ENCODE measurements at regions not wholly inside any gene's neighbourhood (a gene's known extent, or its start where the extent isn't known, plus 50 kb on each side); places are given as distances from the start of the nearest gene placed in this dataset.
"Not testable (repeated sequence)": the region's sequence is repeated elsewhere in the genome, so short reads cannot be mapped to it uniquely, and the experiment has no call there.

- no peak for DNase-seq
Observed at GRCh38 chr5:2888520-2889060, 137.1 kb upstream of the IRX2 start.

GRCh38 chr5:2887481-2888348 is 136.2 kb upstream of the IRX2 start:
- DNase-seq = no peak

- DNase-seq = no peak
Observed at GRCh38 chr5:2886531-2886930, 135.1 kb upstream of the IRX2 start.

- DNase-seq = no peak
Observed at GRCh38 chr5:2883771-2884170, 132.3 kb upstream of the IRX2 start.

- DNase-seq = no peak
Observed at GRCh38 chr5:2879701-2880100, 128.2 kb upstream of the IRX2 start.

- no peak for DNase-seq
Observed at GRCh38 chr5:2877522-2877921, 126.0 kb upstream of the IRX2 start.

- no peak for DNase-seq
Observed at GRCh38 chr5:2876183-2876582, 124.7 kb upstream of the IRX2 start.

GRCh38 chr5:2874099-2874498 is 122.6 kb upstream of the IRX2 start:
- DNase-seq = no peak

- no peak for DNase-seq
Observed at GRCh38 chr5:2872676-2873075, 121.2 kb upstream of the IRX2 start.

- DNase-seq = no peak
Observed at GRCh38 chr5:2871282-2871681, 119.8 kb upstream of the IRX2 start.

GRCh38 chr5:2869471-2869870 is 118.0 kb upstream of the IRX2 start:
- DNase-seq = no peak

- no peak for DNase-seq
Observed at GRCh38 chr5:2867373-2867933, 116.0 kb upstream of the IRX2 start.

GRCh38 chr5:2866662-2867372 is 115.3 kb upstream of the IRX2 start:
- DNase-seq = no peak

- no peak for DNase-seq
Observed at GRCh38 chr5:2865856-2866255, 114.4 kb upstream of the IRX2 start.

GRCh38 chr5:2864515-2865105 is 113.1 kb upstream of the IRX2 start:
- DNase-seq = no peak

GRCh38 chr5:2863675-2864433 is 112.4 kb upstream of the IRX2 start:
- no peak for DNase-seq

GRCh38 chr5:2863133-2863532 is 111.7 kb upstream of the IRX2 start:
- DNase-seq = no peak

GRCh38 chr5:2862176-2862575 is 110.7 kb upstream of the IRX2 start:
- DNase-seq = not testable (repeated sequence)

- peak; percentile 8 for DNase-seq
Observed at GRCh38 chr5:2861605-2862004, 110.1 kb upstream of the IRX2 start.

GRCh38 chr5:2860101-2860500 is 108.6 kb upstream of the IRX2 start:
- DNase-seq = no peak

GRCh38 chr5:2857837-2858236 is 106.4 kb upstream of the IRX2 start:
- no peak for DNase-seq

GRCh38 chr5:2856206-2856605 is 104.7 kb upstream of the IRX2 start:
- DNase-seq = no peak
